NB4 (cell line): ENCODE measurements at regions not wholly inside any gene's neighbourhood (a gene's known extent, or its start where the extent isn't known, plus 50 kb on each side); places are given as distances from the start of the nearest gene placed in this dataset.

ENCODE experiments used
- TF ChIP-seq, protein P1 (sequence below): IDR thresholded peaks from 2 replicates; pipeline ENCODE4 v1.6.1; 2011; ENCODE audit warnings: low read depth, low read length
- TF ChIP-seq, protein P2 (sequence below): IDR thresholded peaks from one replicate; pipeline ENCODE4 v1.5.1; 2012; ENCODE audit warnings: low read depth, low read length

DNA sequence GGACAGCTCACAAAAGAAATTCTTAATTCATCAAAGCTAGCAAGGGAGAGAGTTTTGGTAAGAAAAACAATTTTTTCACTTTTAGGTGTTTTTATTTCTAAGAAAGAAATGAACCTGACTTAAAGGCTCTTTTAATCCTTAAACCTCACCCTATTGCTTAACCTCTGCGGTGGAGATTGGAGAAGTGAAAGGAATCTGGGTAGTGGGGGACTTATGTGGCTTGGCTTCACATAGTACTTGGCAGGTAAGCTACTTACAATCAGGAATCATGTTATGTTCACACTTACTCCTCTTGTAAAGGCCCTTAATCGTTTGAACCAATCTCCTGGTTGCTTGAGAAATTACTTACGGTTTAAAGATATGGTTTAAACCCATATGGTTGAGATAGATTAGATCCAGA is 104.8 kb downstream of the ISOC1 start:
- TF ChIP-seq, protein P1, sequence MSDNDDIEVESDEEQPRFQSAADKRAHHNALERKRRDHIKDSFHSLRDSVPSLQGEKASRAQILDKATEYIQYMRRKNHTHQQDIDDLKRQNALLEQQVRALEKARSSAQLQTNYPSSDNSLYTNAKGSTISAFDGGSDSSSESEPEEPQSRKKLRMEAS = no peak
- TF ChIP-seq, protein P2, sequence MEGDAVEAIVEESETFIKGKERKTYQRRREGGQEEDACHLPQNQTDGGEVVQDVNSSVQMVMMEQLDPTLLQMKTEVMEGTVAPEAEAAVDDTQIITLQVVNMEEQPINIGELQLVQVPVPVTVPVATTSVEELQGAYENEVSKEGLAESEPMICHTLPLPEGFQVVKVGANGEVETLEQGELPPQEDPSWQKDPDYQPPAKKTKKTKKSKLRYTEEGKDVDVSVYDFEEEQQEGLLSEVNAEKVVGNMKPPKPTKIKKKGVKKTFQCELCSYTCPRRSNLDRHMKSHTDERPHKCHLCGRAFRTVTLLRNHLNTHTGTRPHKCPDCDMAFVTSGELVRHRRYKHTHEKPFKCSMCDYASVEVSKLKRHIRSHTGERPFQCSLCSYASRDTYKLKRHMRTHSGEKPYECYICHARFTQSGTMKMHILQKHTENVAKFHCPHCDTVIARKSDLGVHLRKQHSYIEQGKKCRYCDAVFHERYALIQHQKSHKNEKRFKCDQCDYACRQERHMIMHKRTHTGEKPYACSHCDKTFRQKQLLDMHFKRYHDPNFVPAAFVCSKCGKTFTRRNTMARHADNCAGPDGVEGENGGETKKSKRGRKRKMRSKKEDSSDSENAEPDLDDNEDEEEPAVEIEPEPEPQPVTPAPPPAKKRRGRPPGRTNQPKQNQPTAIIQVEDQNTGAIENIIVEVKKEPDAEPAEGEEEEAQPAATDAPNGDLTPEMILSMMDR = no peak
